Hepatocyte (in vitro differentiated cells): ENCODE measurements at regions not wholly inside any gene's neighbourhood (a gene's known extent, or its start where the extent isn't known, plus 50 kb on each side); places are given as distances from the start of the nearest gene placed in this dataset.

ENCODE experiments used
- DNase-seq: peaks from one replicate; pipeline ENCODE4 v3.0.0-alpha.2; 2016; ENCODE audit warnings: low spot score
- H2AFZ ChIP-seq: fragments of 200-600 bp; sonication (generic); 2 replicates; pipeline ENCODE4 v1.6.0; 2016; ENCODE audit warnings: antibody characterized with exemption, mild to moderate bottlenecking
- H3K27ac ChIP-seq: fragments of 200-600 bp; sonication (generic); 2 replicates; pipeline ENCODE4 v1.5.1; 2016; ENCODE audit warnings: mild to moderate bottlenecking
- H3K27me3 ChIP-seq: fragments of 200-600 bp; sonication (generic); 2 replicates; pipeline ENCODE4 v1.6.1; 2016
- H3K36me3 ChIP-seq: fragments of 200-600 bp; sonication (generic); replicated peaks from 2 replicates; pipeline ENCODE4 v1.5.1; 2016; ENCODE audit warnings: low read depth; ENCODE audit not compliant: insufficient read depth
- H3K4me1 ChIP-seq: fragments of 200-600 bp; sonication (generic); 2 replicates; pipeline ENCODE4 v1.5.1; 2016; ENCODE audit warnings: mild to moderate bottlenecking, moderate library complexity; ENCODE audit not compliant: insufficient read depth
- H3K4me2 ChIP-seq: fragments of 200-600 bp; sonication (generic); 2 replicates; pipeline ENCODE4 v1.6.0; 2016
- H3K4me3 ChIP-seq: fragments of 200-600 bp; sonication (generic); 2 replicates; pipeline ENCODE4 v1.5.1; 2016; ENCODE audit warnings: mild to moderate bottlenecking
- H3K79me2 ChIP-seq: fragments of 200-600 bp; sonication (generic); 2 replicates; pipeline ENCODE4 v1.6.0; 2017; ENCODE audit warnings: mild to moderate bottlenecking
- H3K9me2 ChIP-seq: fragments of 200-600 bp; sonication (generic); replicated peaks from 2 replicates; pipeline ENCODE4 v1.6.0; 2017; ENCODE audit warnings: mild to moderate bottlenecking; ENCODE audit not compliant: insufficient read depth
- H3K9me3 ChIP-seq: fragments of 200-600 bp; sonication (generic); 2 replicates; pipeline ENCODE4 v1.5.1; 2016; ENCODE audit warnings: low read depth, mild to moderate bottlenecking
- H4K20me1 ChIP-seq: fragments of 200-600 bp; sonication (generic); 2 replicates; pipeline ENCODE4 v1.6.0; 2016; ENCODE audit warnings: mild to moderate bottlenecking; ENCODE audit not compliant: insufficient read depth, poor library complexity, severe bottlenecking
- CTCF ChIP-seq: fragments of 200-600 bp; sonication (generic); IDR thresholded peaks from 2 replicates; pipeline ENCODE4 v1.5.1; 2016; ENCODE audit warnings: antibody characterized with exemption, mild to moderate bottlenecking; ENCODE audit not compliant: poor library complexity
- EZH2 ChIP-seq: fragments of 200-600 bp; sonication (generic); IDR thresholded peaks from 2 replicates; pipeline ENCODE4 v1.6.1; 2016; ENCODE audit warnings: antibody characterized with exemption, mild to moderate bottlenecking, borderline replicate concordance
- EZH2phosphoT487 ChIP-seq: fragments of 200-600 bp; sonication (generic); IDR thresholded peaks from one replicate; pipeline ENCODE4 v1.6.1; 2018; ENCODE audit warnings: antibody characterized with exemption, mild to moderate bottlenecking, low read depth, moderate library complexity; ENCODE audit not compliant: unreplicated experiment, severe bottlenecking
- WGBS: methylation state at CpG from one replicate; pipeline ENCODE4 v1.1.6; 2016; ENCODE audit warnings: low lambda C conversion rate; ENCODE audit errors: missing lambda C conversion rate; 5-methylcytosine and 5-hydroxymethylcytosine counted together

- H4K20me1 ChIP-seq, result no peaks in the 10 kb centered on the region
- no peaks in the 10 kb centered on the region for H3K9me3 ChIP-seq
- TF ChIP-seq EZH2 (no peak), EZH2phosphoT487 (no peak), CTCF (no peak)
- H3K9me2 ChIP-seq, result no peaks in the 10 kb centered on the region
- no peaks in the 10 kb centered on the region for H3K36me3 ChIP-seq
- H3K4me1 ChIP-seq, result peaks cover 3% of the 10 kb centered on the region
- H3K4me2 ChIP-seq, result no peak overlapping the region
- H3K4me3 ChIP-seq, result no peak overlapping the region
- no peak for DNase-seq
- no peak overlapping the region for H3K27ac ChIP-seq
- H3K79me2 ChIP-seq, result no peaks in the 10 kb centered on the region
- H2AFZ ChIP-seq, result no peak overlapping the region
- 88% methylated on average over 3 of the region's 3 CpGs for WGBS
- no peaks in the 10 kb centered on the region for H3K27me3 ChIP-seq
Measured at GRCh38 chr5:35297755-35298154, 67.5 kb upstream of the PRLR start.

- no peaks in the 10 kb centered on the region for H3K9me2 ChIP-seq
- no peak for TF ChIP-seq EZH2phosphoT487
- TF ChIP-seq CTCF, result no peak
- no peak for TF ChIP-seq EZH2
- 94% methylated on average over 2 of the region's 2 CpGs for WGBS
Measured at GRCh38 chr5:35294976-35295375, 64.7 kb upstream of the PRLR start.

DNA sequence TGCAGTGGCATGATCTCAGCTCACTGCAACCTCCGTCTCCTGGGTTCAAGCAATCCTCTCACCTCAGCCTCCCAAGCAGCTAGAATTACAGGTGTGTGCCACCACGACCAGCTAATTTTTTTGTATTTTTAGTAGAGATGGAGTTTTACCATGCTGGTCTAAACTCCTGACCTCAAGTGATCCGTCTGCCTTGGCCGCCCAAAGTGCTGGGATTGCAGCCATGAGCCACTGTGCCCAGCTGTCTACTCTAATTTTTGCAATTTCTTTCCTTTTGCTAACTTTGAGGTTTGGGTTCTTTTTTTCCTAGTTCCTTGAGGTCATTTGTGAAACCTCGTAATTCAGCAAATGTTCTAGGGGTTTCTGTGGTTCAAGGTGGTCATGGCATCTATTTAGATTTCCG is 63.7 kb upstream of the PRLR start:
- H3K79me2 ChIP-seq, result no peaks in the 10 kb centered on the region
- no peaks in the 10 kb centered on the region for H3K9me3 ChIP-seq
- no peak overlapping the region for H3K4me3 ChIP-seq
- H3K27ac ChIP-seq, result no peak overlapping the region
- no peak for TF ChIP-seq EZH2
- TF ChIP-seq EZH2phosphoT487, result no peak
- no peak for TF ChIP-seq CTCF
- no peaks in the 10 kb centered on the region for H4K20me1 ChIP-seq
- DNase-seq, result no peak
- H3K4me1 ChIP-seq, result no peaks in the 10 kb centered on the region
- WGBS, result 82% methylated on average over 6 of the region's 6 CpGs
- H3K4me2 ChIP-seq, result no peak overlapping the region
- no peaks in the 10 kb centered on the region for H3K9me2 ChIP-seq
- H3K27me3 ChIP-seq, result no peaks in the 10 kb centered on the region
- no peaks in the 10 kb centered on the region for H3K36me3 ChIP-seq
- H2AFZ ChIP-seq, result no peak overlapping the region

More at GRCh38 chr5:35294976-35295375, 64.7 kb upstream of the PRLR start:
- Histone ChIP-seq H3K27me3 (no peaks in the 10 kb centered on the region), H3K36me3 (no peaks in the 10 kb centered on the region), H4K20me1 (no peaks in the 10 kb centered on the region), H3K4me2 (no peak overlapping the region), H2AFZ (no peak overlapping the region), H3K4me1 (no peaks in the 10 kb centered on the region), H3K4me3 (no peak overlapping the region), H3K9me3 (no peaks in the 10 kb centered on the region), H3K27ac (no peak overlapping the region), H3K79me2 (no peaks in the 10 kb centered on the region)
- no peak for DNase-seq

DNA sequence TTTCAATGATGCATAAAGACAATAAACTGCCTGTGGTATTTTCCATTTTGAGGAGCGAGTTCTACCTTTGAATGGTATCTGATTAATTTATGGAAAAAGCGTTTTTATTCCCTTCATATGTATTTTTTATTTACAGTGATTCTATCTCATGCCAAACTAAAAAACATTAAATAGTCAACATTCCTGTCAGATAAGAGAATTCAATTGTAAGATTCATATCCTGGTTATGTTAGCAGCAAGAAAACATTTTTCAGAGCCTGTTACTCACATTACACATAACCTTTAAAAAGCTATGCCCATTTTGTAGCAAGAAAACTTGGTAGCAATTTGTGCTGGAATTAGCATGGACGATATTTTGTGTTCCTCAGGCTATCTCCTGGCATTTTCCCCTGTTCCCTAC is 55.1 kb upstream of the PRLR start:
- H2AFZ ChIP-seq, result no peak overlapping the region
- no peak overlapping the region for H3K4me2 ChIP-seq
- H3K9me2 ChIP-seq, result no peaks in the 10 kb centered on the region
- H3K4me3 ChIP-seq, result no peak overlapping the region
- no peaks in the 10 kb centered on the region for H3K79me2 ChIP-seq
- WGBS, result 80% methylated on average over 3 of the region's 3 CpGs
- H3K27ac ChIP-seq, result no peak overlapping the region
- H3K4me1 ChIP-seq, result no peaks in the 10 kb centered on the region
- no peaks in the 10 kb centered on the region for H3K9me3 ChIP-seq
- no peak for DNase-seq
- H3K36me3 ChIP-seq, result no peaks in the 10 kb centered on the region
- H3K27me3 ChIP-seq, result no peaks in the 10 kb centered on the region
- H4K20me1 ChIP-seq, result no peaks in the 10 kb centered on the region
- TF ChIP-seq EZH2 (no peak), CTCF (no peak), EZH2phosphoT487 (no peak)
